ENCODE measurements at regions not wholly inside any gene's neighbourhood (a gene's known extent, or its start where the extent isn't known, plus 50 kb on each side); places are given as distances from the start of the nearest gene placed in this dataset.

- H3K27me3 ChIP-seq (ENCODE audit: insufficient read depth, low read depth, low read length) = no peaks in the 10 kb centered on the region
- TF ChIP-seq EZH2 (IDR thresholded peaks at IDR 0.05; ENCODE audit: borderline replicate concordance, insufficient read depth, low read length, poor library complexity, severe bottlenecking) (no peak), MXI1 (conservative IDR thresholded peaks at IDR 0.05; ENCODE audit: poor library complexity, severe bottlenecking) (no peak), EP300 (conservative IDR thresholded peaks at IDR 0.05; ENCODE audit: poor library complexity, severe bottlenecking) (no peak), CTCF (IDR thresholded peaks at IDR 0.05; ENCODE audit: poor library complexity, severe bottlenecking) (no peak), RAD21 (conservative IDR thresholded peaks at IDR 0.05) (no peak), TAF1 (IDR thresholded peaks at IDR 0.05; ENCODE audit: low read depth) (no peak), SMC3 (conservative IDR thresholded peaks at IDR 0.05; ENCODE audit: poor library complexity) (no peak), POLR2AphosphoS5 (IDR thresholded peaks at IDR 0.05) (no peak), REST (IDR thresholded peaks at IDR 0.05; ENCODE audit: borderline replicate concordance) (no peak)
- no peaks in the 10 kb centered on the region for H3K9me3 ChIP-seq (ENCODE audit: low read length)
- H3K4me3 ChIP-seq (ENCODE audit: low read length) = no peak overlapping the region
- no peaks in the 10 kb centered on the region for H3K79me2 ChIP-seq (replicated peaks; ENCODE audit: insufficient read depth, low read length)
- H3K4me2 ChIP-seq (ENCODE audit: low read length) = no peak overlapping the region
- no peak overlapping the region for H2AFZ ChIP-seq (ENCODE audit: low read depth, low read length)
- H3K27ac ChIP-seq (ENCODE audit: low read length) = no peak overlapping the region
- H3K36me3 ChIP-seq (ENCODE audit: insufficient read depth, low read length) = no peaks in the 10 kb centered on the region
- no peak overlapping the region for H3K9ac ChIP-seq (ENCODE audit: low read length)
- no peaks in the 10 kb centered on the region for H3K9me2 ChIP-seq (ENCODE audit: insufficient read depth, low read length)
- H4K20me1 ChIP-seq (ENCODE audit: insufficient read depth) = no peaks in the 10 kb centered on the region
- H3F3A ChIP-seq (ENCODE audit: insufficient read depth, low read length, poor library complexity, severe bottlenecking) = no peaks in the 10 kb centered on the region
Observed at GRCh38 chr6:155599561-155599960, 143.9 kb upstream of the NOX3 start.

GRCh38 chr6:155599160-155599559, 143.5 kb upstream of the NOX3 start:
- TF ChIP-seq REST (IDR thresholded peaks at IDR 0.05; ENCODE audit: borderline replicate concordance) (no peak), POLR2AphosphoS5 (IDR thresholded peaks at IDR 0.05) (no peak), SMC3 (conservative IDR thresholded peaks at IDR 0.05; ENCODE audit: poor library complexity) (no peak), CTCF (IDR thresholded peaks at IDR 0.05; ENCODE audit: poor library complexity, severe bottlenecking) (no peak), MXI1 (conservative IDR thresholded peaks at IDR 0.05; ENCODE audit: poor library complexity, severe bottlenecking) (no peak), RAD21 (conservative IDR thresholded peaks at IDR 0.05) (no peak), EP300 (conservative IDR thresholded peaks at IDR 0.05; ENCODE audit: poor library complexity, severe bottlenecking) (no peak), TAF1 (IDR thresholded peaks at IDR 0.05; ENCODE audit: low read depth) (no peak), EZH2 (IDR thresholded peaks at IDR 0.05; ENCODE audit: borderline replicate concordance, insufficient read depth, low read length, poor library complexity, severe bottlenecking) (no peak)
- no peaks in the 10 kb centered on the region for H3K9me2 ChIP-seq (ENCODE audit: insufficient read depth, low read length)
- H3K27ac ChIP-seq (ENCODE audit: low read length) = no peak overlapping the region
- no peaks in the 10 kb centered on the region for H4K20me1 ChIP-seq (ENCODE audit: insufficient read depth)
- no peaks in the 10 kb centered on the region for H3K27me3 ChIP-seq (ENCODE audit: insufficient read depth, low read depth, low read length)
- H3K4me3 ChIP-seq (ENCODE audit: low read length) = no peak overlapping the region
- no peaks in the 10 kb centered on the region for H3K36me3 ChIP-seq (ENCODE audit: insufficient read depth, low read length)
- H3K79me2 ChIP-seq (replicated peaks; ENCODE audit: insufficient read depth, low read length) = no peaks in the 10 kb centered on the region
- no peaks in the 10 kb centered on the region for H3K9me3 ChIP-seq (ENCODE audit: low read length)
- H3K4me2 ChIP-seq (ENCODE audit: low read length) = no peak overlapping the region
- H3F3A ChIP-seq (ENCODE audit: insufficient read depth, low read length, poor library complexity, severe bottlenecking) = no peaks in the 10 kb centered on the region
- no peak overlapping the region for H3K9ac ChIP-seq (ENCODE audit: low read length)
- H2AFZ ChIP-seq (ENCODE audit: low read depth, low read length) = no peak overlapping the region

Data from neural cell (in vitro differentiated cells).